Neural cell (in vitro differentiated cells): ENCODE measurements at regions not wholly inside any gene's neighbourhood (a gene's known extent, or its start where the extent isn't known, plus 50 kb on each side); places are given as distances from the start of the nearest gene placed in this dataset.

Experiments used
- CTCF ChIP-seq: fragments of 450-650 bp; IDR thresholded peaks from 2 replicates; pipeline ENCODE4 v1.5.1; 2014; ENCODE audit warnings: antibody characterized with exemption, mild to moderate bottlenecking, moderate library complexity; ENCODE audit not compliant: poor library complexity, severe bottlenecking
- EZH2 ChIP-seq: fragments of 200-600, 300-800 bp; shearing (Covaris generic), sonication (generic); IDR thresholded peaks from 2 replicates; pipeline ENCODE4 v1.6.1; 2014; ENCODE audit warnings: antibody characterized with exemption, low read length, borderline replicate concordance, mild to moderate bottlenecking; ENCODE audit not compliant: insufficient read depth, poor library complexity, severe bottlenecking
- RAD21 ChIP-seq: fragments of 450-650 bp; conservative IDR thresholded peaks from 2 replicates; pipeline ENCODE4 v1.6.1; 2014; ENCODE audit warnings: antibody characterized with exemption, mild to moderate bottlenecking, moderate library complexity
- SMC3 ChIP-seq: fragments of 450-650 bp; conservative IDR thresholded peaks from 2 replicates; pipeline ENCODE4 v1.6.1; 2014; ENCODE audit warnings: antibody characterized with exemption, mild to moderate bottlenecking, moderate library complexity; ENCODE audit not compliant: poor library complexity

GRCh38 chr4:42225286-42225685, 72.8 kb upstream of the BEND4 start:
- TF ChIP-seq CTCF (no peak), RAD21 (no peak), EZH2 (no peak), SMC3 (no peak)
